Fibroblast of mammary gland (primary cell): ENCODE measurements at regions not wholly inside any gene's neighbourhood (a gene's known extent, or its start where the extent isn't known, plus 50 kb on each side); places are given as distances from the start of the nearest gene placed in this dataset.
"Not testable (repeated sequence)": the region's sequence is repeated elsewhere in the genome, so short reads cannot be mapped to it uniquely, and the experiment has no call there.

ENCODE experiments used
- DNase-seq: peaks from one replicate; pipeline ENCODE4 v3.0.0-alpha.2; 2010; ENCODE audit warnings: low read depth
- H3K4me3 ChIP-seq: 2 replicates; pipeline ENCODE4 v1.5.1; 2011; ENCODE audit warnings: low read depth, mild to moderate bottlenecking, low read length, moderate library complexity; ENCODE audit not compliant: control insufficient read depth
- TF ChIP-seq, protein P1 (sequence below): conservative IDR thresholded peaks from 2 replicates; pipeline ENCODE4 v1.5.1; 2011; ENCODE audit warnings: low read depth, low read length, inconsistent platforms; ENCODE audit not compliant: control insufficient read depth, insufficient read depth

DNA sequence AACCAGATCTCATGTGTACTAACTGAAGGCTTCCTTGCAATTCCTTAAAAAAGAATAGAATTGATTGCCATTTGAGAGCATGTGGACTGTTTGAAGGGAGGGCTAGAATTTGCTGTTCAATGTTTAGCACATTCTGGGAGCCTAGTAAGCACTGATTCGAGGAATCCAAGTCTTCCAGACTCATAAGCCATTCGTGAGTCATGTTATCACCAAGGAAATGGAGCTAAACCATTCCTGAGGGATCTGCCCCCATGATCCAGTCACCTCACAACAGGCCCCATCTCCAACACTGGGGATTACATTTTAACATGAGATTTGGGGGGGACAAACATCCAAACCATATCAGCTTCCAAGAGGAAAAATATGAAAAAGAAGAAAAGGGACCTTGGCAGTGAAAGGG lies 276.4 kb downstream of the KCNRG start:
- DNase-seq, result peak; percentile 28
- TF ChIP-seq, protein P1, sequence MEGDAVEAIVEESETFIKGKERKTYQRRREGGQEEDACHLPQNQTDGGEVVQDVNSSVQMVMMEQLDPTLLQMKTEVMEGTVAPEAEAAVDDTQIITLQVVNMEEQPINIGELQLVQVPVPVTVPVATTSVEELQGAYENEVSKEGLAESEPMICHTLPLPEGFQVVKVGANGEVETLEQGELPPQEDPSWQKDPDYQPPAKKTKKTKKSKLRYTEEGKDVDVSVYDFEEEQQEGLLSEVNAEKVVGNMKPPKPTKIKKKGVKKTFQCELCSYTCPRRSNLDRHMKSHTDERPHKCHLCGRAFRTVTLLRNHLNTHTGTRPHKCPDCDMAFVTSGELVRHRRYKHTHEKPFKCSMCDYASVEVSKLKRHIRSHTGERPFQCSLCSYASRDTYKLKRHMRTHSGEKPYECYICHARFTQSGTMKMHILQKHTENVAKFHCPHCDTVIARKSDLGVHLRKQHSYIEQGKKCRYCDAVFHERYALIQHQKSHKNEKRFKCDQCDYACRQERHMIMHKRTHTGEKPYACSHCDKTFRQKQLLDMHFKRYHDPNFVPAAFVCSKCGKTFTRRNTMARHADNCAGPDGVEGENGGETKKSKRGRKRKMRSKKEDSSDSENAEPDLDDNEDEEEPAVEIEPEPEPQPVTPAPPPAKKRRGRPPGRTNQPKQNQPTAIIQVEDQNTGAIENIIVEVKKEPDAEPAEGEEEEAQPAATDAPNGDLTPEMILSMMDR, result no peak
- H3K4me3 ChIP-seq, result no peak overlapping the region

DNA sequence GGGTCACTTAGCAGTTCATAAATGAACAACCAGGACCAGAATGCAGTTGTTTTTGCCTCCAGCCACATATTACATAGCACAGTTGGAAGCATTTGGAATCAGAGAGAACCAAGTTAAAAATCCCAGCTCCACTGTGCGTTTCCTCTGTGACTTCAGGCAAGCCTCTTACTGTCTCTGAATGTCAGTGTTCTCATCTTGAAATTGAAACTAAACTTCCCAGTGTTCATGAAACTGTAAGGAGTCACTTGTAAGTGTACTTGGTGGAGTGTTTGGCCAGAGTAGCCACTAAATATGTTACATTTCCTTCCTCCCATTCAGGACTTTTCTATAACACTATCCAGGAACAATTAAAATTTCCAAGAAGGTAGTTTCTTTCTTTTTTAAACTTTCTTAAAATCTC lies 276.8 kb downstream of the KCNRG start:
- DNase-seq, result no peak
- TF ChIP-seq, protein P1, result no peak
- no peak overlapping the region for H3K4me3 ChIP-seq

DNA sequence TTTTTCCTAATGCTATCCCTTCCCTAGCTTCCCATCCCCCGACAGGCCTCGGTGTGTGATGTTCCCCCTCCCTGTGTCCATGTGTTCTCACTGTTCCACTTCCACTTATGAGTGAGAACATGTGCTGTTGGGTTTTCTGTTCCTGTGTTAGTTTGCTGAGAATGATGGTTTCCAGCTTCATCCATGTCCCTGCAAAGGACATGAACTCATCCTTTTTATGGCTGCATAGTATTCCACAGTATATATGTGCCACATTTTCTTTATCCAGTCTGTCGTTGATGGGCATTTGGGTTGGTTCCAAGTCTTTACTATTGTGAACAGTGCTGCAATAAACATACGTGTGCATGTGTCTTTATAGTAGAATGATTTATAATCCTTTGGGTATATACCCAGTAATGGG lies 279.2 kb downstream of the KCNRG start:
- not testable (repeated sequence) for DNase-seq, H3K4me3 ChIP-seq

DNA sequence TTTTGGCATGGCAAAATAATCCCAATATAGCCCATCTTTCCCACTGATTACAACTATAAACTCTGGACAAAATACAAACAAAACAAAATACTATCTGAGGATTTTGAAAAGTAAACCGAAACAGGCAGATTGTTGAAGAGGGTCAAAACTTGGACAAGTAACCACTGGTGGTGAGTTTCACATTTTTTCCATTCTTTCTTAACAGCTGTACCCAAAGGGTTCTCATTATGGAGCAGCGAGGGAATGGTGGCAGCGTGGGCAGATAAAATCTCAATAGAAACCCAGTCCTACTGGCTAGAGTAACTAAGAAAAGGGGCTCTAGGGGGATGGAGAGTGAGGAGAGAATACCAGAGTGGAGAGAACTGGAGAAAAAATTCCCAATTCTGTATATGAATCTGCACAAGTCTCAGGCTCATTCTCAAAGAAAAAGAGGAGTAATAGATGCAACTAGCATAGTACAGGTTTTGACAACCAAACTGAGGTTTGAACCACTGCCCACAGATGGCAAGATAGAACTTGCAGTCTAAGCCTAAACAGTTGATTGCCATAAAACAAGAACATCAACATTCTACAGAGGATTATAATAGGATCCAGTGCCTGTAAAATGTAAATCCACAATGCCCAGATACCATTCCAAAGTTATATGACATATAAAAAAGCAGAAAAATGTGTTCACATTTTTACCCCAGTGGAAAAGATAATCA lies 284.5 kb downstream of the KCNRG start:
- TF ChIP-seq, protein P1, result no peak
- no peak for DNase-seq
- no peak overlapping the region for H3K4me3 ChIP-seq

DNA sequence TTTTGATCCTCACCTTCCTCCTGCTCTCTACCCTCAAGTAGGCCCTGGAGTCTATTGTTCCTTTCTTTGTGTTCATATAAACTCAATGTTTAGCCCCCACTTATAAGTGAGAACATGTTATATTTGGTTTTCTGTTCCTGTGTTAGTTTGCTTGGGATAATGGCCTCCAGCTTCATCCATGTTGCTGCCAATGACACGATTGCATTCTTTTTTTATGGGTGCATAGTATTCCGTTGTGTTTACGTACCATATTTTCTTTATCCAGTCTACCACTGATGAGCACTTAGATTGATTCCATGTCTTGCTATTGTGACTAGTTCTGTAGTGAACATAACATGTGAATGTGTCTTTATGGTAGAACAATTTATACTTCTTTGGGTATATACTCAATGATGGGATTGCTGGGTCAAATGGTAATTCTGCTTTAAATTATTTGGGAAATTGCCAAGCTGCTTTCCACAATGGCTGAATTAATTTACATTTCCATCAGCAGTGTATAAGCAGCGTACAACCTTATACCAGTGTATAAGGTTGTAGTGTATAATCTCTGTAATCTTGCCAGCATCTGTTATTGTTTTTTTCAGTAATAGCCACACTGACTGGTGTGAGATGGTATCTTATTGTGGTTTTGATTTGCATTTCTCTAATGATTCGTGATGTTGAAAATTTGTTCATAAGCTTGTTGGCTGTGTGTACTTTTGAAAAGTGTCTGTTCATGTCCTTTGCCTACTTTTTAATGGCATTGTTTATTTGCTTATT lies 288.9 kb downstream of the KCNRG start:
- TF ChIP-seq, protein P1, result no peak
- no peak for DNase-seq
- no peak overlapping the region for H3K4me3 ChIP-seq

DNA sequence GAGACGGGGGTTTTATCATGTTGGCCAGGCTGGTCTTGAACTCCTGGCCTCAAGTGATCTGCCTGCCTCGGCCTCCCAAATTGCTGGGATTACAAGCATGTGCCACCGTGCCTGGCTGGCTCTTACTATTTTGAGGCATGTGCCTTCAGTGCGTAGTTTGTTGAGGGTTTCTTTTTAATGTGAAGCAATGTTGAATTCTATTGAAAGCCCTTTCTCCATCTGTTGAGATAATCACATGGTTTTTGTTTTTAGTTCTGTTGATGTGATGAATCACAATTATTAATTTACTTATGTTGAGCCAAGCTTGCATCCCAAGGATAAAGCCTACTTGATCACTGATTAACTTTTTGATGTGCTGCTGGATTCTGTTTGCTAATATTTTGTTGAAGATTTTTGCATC lies 290.9 kb downstream of the KCNRG start:
- H3K4me3 ChIP-seq, result no peak overlapping the region
- TF ChIP-seq, protein P1, result no peak
- peak; percentile 25 for DNase-seq

DNA sequence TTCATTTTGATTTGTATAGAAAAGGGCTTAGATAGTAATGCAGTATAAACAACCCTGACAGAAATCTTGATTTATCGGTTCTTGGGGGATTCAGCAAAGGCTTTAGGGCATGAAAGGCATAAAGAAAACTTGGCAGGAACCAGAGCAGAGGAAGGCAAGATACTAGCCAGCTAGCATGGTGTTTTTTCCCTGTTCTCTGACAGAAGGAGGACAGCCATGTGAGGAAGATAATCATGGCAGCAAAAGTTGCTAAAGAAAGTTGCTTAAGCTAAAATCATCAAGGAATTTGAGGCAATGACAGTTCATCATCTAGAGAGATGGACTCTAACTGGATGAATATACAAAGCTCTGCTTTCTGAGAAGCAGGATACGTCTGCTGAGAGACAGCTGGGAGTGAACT lies 294.1 kb downstream of the KCNRG start:
- no peak overlapping the region for H3K4me3 ChIP-seq
- DNase-seq, result no peak

More for the DNA sequence above, 294.1 kb downstream of the KCNRG start:
- TF ChIP-seq, protein P1, result no peak
